Activated CD4-positive, alpha-beta T cell treated with anti-CD3 and anti-CD28 coated beads, Interleukin-2, amount 50 U/mL, for 24 hours (primary cell): ENCODE measurements at regions not wholly inside any gene's neighbourhood (a gene's known extent, or its start where the extent isn't known, plus 50 kb on each side); places are given as distances from the start of the nearest gene placed in this dataset.
A peak's percentile ranks its signal among the peaks of the same experiment; 100 is the strongest.

Source experiments
- DNase-seq, 2 donors: peaks; one replicate each; pipeline ENCODE4 v3.0.0-alpha.2; 2020; ENCODE audit warnings: low read depth in 1 of 2, low spot score in 1 of 2

- DNase-seq = no peak
These were observed 114.1 kb upstream of the ETS2 start for GRCh38 chr21:38691631-38692030.

GRCh38 chr21:38696579-38696978 is 109.2 kb upstream of the ETS2 start:
- DNase-seq = no peak

DNA sequence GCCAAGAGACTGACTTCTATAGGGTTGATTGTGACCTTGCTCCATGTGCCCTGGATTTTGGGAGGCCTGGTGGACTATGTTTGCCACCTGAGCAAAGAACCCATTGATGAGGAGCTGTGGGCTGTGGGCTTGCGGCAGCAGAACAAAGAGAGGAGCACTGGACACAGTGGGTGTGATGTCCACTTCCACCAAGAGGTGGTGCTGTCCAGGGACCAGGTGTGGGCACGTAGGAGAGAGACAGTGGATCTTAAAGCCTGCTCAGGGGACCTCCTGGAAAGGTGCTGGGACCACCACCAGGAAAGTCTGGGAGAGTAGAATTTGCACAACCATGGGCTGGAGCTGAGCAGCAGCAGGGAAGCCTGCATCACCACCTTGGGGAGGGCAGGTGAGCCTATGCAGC is 106.7 kb upstream of the ETS2 start:
- DNase-seq = no peak

DNA sequence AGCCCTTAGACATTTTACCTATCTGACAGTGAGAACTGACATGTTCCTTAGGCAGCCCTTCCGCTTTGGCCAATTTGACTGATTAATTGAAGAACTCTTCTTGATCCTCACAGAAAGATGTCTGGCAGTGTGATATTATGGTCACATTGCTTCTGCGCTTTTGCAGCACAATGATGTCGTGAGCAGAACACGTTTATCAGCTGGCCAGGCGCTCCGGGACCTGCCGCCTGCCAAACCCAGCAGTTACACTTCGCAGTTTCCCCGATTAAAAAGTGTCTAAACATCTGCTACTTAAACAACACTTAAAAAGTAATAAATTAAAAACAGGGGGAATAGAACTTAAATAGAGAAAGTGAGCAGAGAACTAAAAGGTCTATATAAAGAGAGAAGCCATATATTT is 103.5 kb upstream of the ETS2 start:
- no peak for DNase-seq

GRCh38 chr21:38709876-38710275 is 95.9 kb upstream of the ETS2 start:
- DNase-seq = no peak

DNA sequence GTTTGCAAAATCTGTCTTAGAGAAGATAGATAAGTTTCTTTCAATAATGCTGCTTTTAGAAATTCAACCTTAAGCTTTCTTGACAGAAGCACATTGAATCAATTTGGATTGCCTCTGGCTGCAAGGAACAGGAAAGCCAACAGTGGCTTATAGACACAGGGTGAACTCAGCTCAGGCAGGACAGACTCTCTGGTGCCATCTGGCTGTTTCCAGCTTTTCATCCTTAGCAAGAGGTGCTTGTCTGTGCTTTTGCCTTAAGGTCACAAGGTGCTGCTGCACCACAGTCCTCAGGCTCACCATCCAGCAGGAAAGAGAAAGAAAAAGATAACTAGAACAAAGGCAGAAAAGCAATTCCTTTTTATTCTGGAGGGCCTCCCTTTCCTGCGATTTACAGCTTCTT is 93.7 kb upstream of the ETS2 start:
- no peak for DNase-seq

DNA sequence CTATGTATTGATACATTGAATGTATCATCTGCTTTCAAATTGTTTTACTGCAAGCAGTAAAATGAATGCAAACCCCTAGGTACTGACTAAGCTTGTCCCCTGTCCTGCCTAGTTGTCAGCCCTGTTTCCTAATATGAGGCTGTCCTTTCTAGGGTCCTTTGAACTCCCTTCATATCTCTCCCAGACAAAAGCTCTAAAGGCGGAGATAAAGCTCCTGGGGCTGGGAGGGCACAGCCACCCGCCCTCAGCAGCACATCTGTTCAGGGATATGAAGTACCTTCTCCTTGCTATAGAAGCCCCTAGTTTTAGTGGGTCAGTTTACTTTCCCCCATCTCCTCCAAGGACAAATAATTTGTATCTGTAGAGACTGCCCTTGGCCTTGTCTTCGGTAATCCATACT is 93.1 kb upstream of the ETS2 start:
- DNase-seq = no peak

DNA sequence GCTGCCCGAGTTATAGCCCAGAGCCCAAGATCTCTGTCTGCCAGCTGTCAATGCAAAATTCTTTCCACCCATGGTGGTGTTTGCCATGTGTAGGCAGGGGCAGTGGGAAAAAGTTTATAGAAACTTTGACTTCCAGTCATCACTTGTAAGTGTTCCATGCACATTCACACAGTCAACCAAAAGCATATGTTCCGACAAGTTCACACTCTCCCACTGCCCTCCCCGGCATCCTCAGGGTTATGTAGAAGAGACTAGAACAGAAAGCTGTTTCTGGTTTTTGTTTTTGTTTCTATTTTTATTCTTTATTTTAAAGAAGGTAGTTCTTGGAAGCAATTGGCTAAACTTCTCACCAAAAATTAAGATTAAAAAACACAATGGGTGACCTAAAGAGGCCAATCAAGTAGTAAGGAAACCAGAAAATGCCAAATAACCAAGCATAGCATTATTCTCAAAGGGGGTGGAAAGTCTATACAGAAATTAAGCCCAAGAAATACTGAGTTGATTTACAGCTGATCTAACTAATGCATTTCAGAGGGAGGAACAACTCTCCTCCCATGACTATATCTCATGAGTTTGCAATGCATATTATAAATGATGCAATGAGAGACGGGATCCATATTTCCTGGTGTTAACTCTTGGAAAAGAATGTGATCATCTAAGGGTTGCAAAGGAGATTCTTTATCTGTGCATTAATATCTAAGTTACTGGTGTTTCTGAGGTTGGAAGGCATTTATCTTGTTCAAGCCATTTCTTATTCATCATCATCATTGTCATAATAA is 91.5 kb upstream of the ETS2 start:
- DNase-seq = no peak

DNA sequence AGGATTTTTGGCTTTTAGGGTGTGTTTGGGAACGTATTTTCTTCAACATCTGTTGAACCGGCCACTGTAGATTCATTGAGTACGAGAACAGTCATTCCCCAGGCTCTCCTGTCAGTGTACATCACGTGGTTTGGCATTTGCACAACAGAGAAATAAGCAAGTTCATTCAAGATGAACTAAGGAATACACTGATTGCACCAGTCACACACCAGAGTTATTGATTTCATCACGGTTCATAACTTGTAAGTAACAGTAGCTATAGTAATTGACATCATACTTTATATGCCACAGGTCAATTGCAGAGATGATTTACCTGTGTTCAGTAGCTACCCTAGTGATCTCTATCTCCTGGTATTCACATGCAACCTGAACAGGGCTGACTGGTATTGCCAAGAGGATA is 90.7 kb upstream of the ETS2 start:
- no peak for DNase-seq

- DNase-seq = no peak
These were observed 89.6 kb upstream of the ETS2 start for GRCh38 chr21:38716088-38716487.

GRCh38 chr21:38716942-38717341 is 88.8 kb upstream of the ETS2 start:
- DNase-seq = no peak

GRCh38 chr21:38718481-38718880 is 87.2 kb upstream of the ETS2 start:
- DNase-seq = no peak

DNA sequence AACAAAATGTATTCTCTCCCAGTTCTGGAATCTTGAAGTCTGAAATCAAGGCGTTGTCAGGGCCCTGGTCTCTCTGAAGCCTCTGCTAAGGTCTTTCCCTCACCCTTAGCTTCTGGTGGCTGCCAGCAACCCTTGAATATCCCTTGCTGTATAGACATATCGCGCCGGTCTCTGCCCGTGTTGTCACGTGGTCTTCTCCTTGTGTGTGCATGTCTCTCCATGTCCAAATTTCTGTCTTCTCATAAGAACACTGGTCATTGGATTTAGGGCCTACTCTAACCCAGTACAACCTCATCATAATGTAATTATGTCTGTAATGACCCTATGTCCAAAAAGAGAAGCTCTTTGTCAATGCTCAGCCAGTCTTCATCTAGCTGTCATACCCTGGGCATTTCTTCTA is 85.7 kb upstream of the ETS2 start:
- DNase-seq = no peak

DNA sequence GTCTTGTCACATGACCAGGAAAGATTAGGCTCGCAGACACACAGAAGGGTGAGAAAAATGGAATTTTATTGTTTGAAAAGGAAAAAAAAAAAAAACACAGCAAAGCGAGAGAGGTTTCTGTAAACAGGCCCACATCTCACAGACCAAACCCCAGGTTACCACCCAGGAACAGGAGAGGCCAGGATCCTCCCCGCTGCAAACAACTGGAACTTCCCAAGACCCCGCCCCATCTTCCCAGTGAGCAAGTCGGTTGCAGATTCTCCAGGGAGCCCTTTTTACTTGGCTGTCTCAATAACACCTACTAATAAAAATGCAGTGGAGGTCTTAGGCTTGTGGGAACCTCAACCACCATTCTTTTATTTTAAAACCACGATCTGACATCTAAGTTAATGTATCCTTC is 84.7 kb upstream of the ETS2 start:
- no peak for DNase-seq

- DNase-seq = no peak
These were observed 83.8 kb upstream of the ETS2 start for GRCh38 chr21:38721958-38722357.

DNA sequence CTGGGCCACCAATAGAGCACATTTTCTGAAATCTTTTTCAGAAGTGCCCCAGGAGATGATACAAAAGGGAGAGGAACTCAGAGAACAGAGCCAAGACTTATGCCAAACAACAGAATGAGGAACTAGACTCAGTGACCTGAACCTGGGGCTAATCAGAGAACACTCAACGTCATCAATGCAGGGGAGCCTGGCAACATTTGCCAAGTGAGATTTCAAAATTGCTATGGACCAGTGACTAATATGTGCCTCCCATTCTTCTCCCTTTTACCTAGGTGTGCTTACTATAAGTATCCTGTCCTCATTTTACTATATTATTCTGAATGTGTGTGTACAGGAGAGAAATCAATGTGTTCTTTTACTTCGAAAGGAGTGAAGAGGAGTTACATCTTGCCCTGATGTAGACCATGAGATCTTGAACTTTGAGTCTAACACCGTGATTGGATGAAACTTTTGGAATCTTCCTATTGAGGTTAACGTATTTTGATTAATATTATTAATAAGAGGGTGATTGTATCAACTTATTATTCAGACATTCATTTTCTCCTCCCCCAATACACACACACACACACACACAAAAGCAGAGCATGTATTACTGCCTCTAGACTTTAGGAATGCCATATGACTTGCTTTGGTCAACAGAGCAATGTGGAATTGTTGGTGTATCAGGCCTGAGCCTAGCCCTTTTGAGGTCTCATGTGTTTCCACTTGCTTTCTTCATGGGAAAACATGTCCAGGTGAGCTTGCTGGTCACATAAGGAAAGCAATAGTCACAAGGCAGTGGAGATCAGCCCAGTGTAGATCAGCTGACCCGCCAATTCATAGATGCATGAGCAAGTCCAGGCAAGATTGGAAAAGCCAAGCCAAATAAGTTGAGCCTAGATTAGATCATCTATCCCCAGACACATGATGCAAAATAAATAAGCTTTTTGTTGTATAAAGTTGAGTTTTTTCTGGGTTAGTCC is 80.3 kb upstream of the ETS2 start:
- DNase-seq = no peak

GRCh38 chr21:38726482-38726881 is 79.2 kb upstream of the ETS2 start:
- DNase-seq = no peak

DNA sequence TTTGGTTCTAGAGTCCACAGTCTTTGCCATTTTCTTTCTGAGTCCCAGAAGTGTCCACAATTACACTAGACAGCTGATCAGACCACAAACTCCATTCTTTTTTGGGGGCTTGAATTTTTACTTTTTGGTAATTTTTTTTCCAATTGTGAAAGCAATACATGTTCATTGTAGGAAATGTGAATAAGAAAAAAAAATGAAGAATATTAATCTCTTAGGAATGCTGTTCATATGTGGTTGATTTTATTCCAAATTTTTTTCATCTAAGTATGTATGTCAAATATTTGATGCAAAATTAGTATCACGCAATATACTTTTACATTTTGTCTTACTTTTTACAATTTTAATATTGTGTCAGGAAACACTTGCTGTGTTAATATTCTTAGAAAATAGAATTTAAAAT is 76.4 kb upstream of the ETS2 start:
- no peak for DNase-seq

GRCh38 chr21:38729754-38730379 is 75.9 kb upstream of the ETS2 start:
- DNase-seq = no peak

- peak; percentile 52 to 54 for DNase-seq
These were observed 71.7 kb upstream of the ETS2 start for GRCh38 chr21:38733972-38734546.

- DNase-seq = no peak
These were observed 70.9 kb upstream of the ETS2 start for GRCh38 chr21:38734646-38735365.
